ENCODE measurements at regions not wholly inside any gene's neighbourhood (a gene's known extent, or its start where the extent isn't known, plus 50 kb on each side); places are given as distances from the start of the nearest gene placed in this dataset.

- no peak for TF ChIP-seq CTCF (IDR thresholded peaks at IDR 0.05)
- TF ChIP-seq POLR2AphosphoS5 (IDR thresholded peaks at IDR 0.05) = no peak
- no peak for TF ChIP-seq POLR2A (IDR thresholded peaks at IDR 0.05)
- TF ChIP-seq EP300 (IDR thresholded peaks at IDR 0.05) = no peak
Measured at GRCh38 chr22:49721211-49721763, 106.4 kb downstream of the BRD1 start.
